GM13976 (cell line): ENCODE measurements at regions not wholly inside any gene's neighbourhood (a gene's known extent, or its start where the extent isn't known, plus 50 kb on each side); places are given as distances from the start of the nearest gene placed in this dataset.

Source experiments
- DNase-seq: peaks from one replicate; pipeline ENCODE4 v3.0.0; 2012; ENCODE audit warnings: low spot score
- CTCF ChIP-seq: IDR thresholded peaks from 2 replicates; pipeline ENCODE4 v1.5.1; 2012; ENCODE audit warnings: borderline replicate concordance, mild to moderate bottlenecking; ENCODE audit not compliant: insufficient read depth; ENCODE audit errors: extremely low read depth, missing control alignments, control extremely low read depth
- in situ Hi-C: fragments of 300-500 bp; cut with MboI; formaldehyde crosslinking; loops from one replicate; pipeline ENCODE4 v1.12.0; 2022; ENCODE audit warnings: low sequenced_read_pairs, mixed read lengths, inconsistent platforms; ENCODE audit not compliant: unreplicated experiment

DNA sequence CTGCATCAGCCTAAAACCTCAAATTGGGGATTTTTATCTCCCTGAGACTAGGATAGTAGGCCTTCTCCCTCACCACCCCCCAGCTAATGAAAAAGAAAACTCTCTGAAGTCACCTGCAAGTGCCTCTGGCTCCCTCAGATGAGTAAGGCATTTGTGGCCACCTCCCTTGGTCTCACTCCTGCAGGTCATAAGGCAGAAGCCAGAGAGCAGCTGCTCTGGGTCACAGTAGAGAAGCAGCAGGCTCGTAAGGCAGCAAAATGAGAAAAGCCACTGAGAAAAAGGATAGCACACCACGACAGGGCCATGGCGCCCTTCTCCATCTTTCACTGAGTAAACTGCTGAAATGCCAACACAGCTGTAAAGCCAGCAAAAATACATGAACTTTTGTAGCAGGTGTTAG, 296.7 kb upstream of the DPH6 start:
- in situ Hi-C loops, result no loop called here
- DNase-seq, result no peak
- TF ChIP-seq CTCF, result no peak

DNA sequence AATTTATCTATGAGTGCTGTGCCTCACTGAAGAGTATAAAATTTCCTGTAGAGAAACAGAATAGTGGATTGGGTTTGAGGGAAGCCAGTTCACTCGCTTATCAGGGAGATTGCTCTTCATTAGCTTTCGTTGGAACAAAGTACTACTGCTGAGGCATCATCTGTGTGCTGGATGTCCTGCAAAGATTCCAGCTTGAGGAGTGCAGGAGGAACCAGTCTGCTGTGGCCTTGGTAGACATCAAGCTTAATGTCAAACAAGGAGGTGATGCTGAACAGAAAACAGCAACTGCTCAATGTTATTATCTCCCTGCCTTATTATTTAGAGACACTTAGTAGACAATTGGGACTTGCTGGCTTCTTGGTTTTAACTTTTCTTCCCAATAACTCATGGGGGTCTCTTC, 297.5 kb upstream of the DPH6 start:
- DNase-seq, result no peak
- TF ChIP-seq CTCF, result no peak
- in situ Hi-C loops, result no loop called here

GRCh38 chr15:35850284-35850683, 304.3 kb upstream of the DPH6 start:
- DNase-seq, result no peak
- no peak for TF ChIP-seq CTCF
- in situ Hi-C loops, result no loop called here

- in situ Hi-C loops, result no loop called here
- TF ChIP-seq CTCF, result no peak
- DNase-seq, result no peak
These were observed 305.5 kb upstream of the DPH6 start for GRCh38 chr15:35851491-35851890.

DNA sequence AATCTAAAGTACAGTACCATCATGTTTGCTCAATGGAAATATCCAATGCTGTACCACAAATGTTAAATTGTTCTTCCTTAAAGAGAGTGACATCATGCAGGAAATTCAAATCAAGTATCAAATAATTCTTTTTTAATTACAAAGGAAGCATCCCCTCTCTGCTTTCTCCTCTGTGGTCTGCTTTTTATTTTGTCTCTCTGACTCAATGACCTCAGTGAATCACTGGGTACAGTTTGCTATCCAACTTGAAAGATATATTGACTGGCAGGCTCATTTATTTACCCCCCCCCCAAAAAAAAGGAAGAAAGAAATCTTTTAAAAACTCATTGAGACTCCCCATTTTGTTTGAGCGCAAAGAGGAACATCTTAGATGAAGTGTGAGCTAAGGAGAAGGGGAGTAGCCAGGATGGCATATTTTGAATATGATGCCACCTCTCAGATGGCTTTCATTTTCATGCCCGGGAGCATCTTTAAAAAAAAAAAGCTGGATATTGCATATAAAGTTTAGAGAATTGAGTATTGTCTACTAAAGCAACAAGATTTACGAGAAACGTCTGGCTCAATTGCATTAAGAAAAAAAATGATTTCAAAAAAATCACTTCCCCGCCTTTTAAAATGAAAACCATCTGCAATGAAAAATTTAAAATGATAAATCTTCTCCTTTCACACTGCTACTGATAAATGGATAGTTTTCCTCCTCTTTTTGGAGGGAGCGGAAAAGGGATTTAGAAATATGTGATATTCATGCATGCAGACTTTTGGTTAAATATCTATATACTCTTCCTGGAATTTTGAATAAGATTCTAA, 307.1 kb upstream of the DPH6 start:
- in situ Hi-C loops, result no loop called here
- no peak for DNase-seq

DNA sequence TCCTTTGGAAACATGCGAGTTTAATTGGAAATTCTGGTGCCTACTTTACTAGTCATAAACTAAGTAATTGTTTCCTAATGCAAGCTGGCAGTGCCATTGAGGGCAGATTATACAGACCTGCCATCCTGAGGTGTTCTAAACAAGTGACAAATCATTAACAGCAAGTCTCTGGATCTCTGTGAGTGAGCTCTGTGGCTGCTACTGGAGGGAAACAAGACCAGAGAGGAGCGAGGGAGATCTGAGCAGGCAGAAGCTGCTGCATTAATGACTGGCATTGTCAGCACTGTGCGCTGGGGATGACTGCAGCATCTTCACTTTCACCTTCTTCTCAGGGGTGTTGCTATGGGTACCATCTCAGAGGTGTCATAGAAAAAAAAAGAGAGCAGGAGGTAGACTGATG, 308.4 kb upstream of the DPH6 start:
- no peak for DNase-seq
- in situ Hi-C loops, result no loop called here
- no peak for TF ChIP-seq CTCF

More for the DNA sequence above, 307.1 kb upstream of the DPH6 start:
- no peak for TF ChIP-seq CTCF

- no peak for DNase-seq
- in situ Hi-C loops, result no loop called here
- no peak for TF ChIP-seq CTCF
These were observed 311.7 kb upstream of the DPH6 start for GRCh38 chr15:35857567-35858226.
